HG03135 (cell line): ENCODE measurements at regions not wholly inside any gene's neighbourhood (a gene's known extent, or its start where the extent isn't known, plus 50 kb on each side); places are given as distances from the start of the nearest gene placed in this dataset.

Experiments
- ATAC-seq: cut with Tn5 transposase; IDR thresholded peaks from one replicate; pipeline ENCODE4 v1.9.1; 2021; ENCODE audit warnings: mild to moderate bottlenecking, moderate library complexity; ENCODE audit not compliant: unreplicated experiment

DNA sequence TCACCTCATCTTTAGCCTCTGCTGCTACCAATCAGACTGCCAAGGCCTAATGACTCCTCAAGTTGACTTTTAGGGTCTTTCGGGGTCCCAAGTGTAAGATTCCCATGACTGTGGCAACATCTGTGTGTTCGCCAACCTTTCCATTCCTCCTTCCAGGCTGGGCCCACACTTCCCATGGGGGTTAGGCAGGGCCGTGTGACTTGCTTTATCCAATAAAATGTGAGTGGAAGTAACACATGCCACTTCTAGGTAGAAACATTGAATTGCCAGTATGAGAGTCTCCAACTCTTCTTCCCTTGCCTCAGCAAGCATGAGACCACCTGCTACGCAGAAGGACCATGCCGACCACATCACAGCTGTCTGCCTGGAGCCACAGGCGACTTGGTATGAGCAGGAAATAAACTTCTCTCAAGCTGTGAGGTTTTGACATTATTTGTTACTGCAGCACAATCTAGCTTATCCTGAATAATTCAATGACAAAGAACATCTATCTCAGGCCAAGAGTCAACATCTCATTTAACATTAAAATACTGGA lies 190.4 kb upstream of the IER5L start:
- no peak for ATAC-seq

- no peak for ATAC-seq
Measured at GRCh38 chr9:129367287-129367686, 189.2 kb upstream of the IER5L start.

DNA sequence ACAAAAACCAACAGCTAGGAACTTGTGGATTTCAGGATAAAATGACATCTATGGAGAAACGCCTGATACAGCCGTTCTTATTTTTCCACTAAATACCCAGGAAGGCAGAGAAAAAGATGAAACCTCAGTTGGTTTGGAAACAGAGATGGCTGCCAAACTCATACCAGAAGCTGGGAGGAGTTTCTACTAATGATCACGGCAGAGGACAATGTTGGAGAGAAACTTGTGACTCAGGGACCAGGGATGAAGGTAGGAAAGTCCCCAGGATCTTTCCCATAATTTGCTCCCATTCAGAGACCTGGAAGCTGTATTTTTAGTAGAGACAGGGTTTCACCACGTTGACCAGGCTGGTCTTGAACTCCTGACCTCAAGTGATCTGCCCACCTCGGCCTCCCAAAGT lies 187.1 kb upstream of the IER5L start:
- ATAC-seq: no peak

- ATAC-seq: no peak
Measured at GRCh38 chr9:129363216-129363873, 185.3 kb upstream of the IER5L start.

DNA sequence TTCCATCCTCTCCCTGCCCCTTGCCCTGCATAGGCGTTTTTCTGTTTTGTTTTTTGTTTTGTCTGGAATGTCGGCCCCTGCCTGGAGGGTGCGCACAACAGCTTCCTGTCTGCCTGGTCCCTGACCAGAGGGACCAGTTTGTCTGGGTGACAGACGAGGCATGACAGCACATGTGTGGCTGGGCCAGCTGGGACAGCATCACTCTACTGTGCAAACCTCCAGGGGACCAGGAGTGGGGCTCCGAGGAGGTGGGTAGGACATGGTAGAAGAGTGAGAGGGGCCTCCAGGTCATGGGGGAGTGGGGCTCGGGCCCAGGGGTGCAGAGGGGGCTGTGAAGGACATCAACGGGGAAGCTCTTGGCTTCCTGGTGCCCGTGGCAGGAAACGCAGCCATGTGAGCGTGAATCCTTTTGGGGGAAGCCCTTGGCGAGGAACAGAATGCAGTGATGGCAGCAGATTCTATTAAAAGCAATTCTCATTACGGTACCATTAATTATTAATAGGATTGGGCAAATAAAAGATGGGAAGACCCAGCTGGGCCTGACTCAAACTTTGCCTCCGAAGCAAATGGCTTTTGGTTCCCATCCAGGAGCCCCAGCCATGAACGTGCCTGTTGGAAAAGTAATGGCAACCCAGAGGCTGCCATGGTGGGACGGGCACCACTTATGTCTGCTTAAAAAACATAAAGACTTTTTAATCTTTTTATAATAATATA lies 184.4 kb upstream of the IER5L start:
- no peak for ATAC-seq

- no peak for ATAC-seq
Measured at GRCh38 chr9:129361196-129361595, 183.1 kb upstream of the IER5L start.

DNA sequence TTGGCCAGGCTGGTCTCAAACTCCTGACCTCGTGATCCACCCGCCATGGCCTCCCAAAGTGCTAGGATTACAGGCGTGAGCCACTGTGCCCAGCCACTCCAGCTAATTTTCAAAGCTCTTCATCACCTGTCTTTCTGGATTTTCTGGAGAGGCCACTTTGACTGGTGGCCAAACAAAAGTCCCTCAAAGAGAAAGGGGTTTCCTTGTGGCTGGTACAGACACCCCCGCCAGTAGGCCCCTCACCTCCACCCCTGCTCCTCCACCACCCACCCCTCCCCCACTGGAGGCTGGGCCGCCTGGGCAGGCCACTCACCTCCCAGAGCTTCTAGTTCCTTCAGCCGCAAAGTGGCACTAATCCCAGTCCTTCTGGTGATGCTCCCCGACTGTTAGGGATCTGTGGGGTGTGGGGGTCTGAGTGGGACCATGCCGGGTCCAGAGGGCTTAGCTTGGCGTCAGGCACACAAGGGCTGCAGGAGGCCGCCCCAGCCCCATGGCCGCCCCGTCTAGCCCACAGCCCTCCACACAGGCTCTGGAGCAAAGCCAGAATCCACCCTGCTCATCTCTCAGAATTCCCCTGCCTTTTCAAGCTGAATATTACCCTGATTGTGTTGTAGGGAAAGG lies 182.0 kb upstream of the IER5L start:
- ATAC-seq: no peak

- no peak for ATAC-seq
Measured at GRCh38 chr9:129359162-129359811, 181.2 kb upstream of the IER5L start.

DNA sequence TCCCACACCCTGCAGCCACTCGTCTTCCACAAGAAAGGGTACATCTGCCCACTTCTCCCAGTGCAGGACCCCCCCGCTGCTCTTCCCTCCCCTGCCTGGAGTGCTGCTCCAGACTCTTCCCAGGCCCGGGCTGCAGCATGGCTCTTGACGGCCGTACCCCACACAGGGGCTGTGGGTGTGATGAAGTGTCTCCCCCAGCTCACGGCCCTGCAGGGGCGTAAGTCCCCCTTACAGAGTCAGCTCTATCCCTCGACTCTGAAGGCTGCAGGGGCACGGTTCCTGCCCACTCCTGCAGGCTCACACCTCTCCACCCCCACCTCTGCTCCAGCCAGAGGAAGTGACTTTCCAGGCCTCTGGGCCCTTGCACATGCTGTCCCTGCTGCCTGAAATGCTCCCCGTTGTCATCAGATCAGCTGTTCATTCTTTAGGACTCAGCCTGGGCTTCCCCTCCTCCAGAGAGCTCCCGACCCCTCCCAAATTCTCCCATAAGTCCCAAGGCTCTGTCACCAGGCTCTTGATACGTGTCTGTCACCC lies 180.6 kb upstream of the IER5L start:
- no peak for ATAC-seq

DNA sequence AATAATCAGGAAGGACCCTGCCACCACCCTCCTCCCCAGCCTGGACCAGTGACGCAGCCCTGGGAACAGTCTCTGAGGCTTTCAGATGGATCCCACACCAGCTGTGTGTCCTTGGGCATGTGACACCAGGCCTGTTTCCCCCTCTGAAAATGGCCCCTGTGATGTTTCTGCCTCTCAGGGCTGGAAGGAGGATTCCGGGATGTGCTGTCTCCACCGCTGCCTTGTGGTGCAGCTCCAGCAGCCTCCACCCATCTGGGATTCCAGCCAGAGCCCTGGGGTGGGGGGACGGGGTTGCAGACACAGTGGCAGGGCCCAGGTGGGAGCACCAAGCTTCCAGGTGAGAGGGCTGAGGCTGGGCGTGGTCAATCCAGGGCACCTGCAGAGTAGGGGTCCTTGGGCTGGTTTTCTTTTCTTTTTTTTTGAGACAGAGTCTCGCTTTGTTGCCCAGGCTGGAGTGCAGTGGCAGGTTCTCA lies 179.7 kb upstream of the IER5L start:
- no peak for ATAC-seq

- ATAC-seq: no peak
Measured at GRCh38 chr9:129356871-129357772, 179.1 kb upstream of the IER5L start.

- no peak for ATAC-seq
Measured at GRCh38 chr9:129355631-129356030, 177.6 kb upstream of the IER5L start.

- no peak for ATAC-seq
Measured at GRCh38 chr9:129354498-129354897, 176.4 kb upstream of the IER5L start.

DNA sequence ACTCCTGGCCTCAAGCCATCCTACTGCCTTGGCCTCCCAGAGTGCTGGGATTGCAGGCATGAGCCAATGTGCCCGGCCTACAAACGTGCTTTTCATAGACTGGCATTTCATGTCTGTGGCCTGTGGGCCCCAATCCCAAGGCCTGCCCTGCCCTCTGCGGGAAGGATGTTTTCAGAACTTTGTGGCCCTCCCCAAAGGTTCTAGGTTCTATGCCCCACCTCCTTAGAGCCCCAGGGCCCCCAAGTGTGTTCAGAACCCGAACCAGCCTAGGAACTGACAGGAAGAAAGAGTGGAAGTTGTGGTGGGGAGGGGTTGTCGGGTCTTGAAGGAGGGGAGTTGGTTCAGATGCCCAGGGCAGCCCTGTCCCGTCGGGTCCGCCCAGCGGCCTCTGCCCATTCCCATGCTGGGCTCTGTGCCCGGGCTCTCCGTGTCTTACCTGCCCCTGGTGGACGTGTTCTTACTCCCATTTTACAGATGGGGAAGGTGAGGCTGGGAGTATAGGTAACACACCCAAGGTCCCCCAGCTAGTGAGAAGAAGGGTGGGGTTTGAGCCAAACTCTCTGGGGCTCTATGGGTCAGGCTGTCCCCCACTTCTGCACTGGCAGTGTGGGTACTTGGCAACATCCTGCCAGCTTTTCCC lies 175.8 kb upstream of the IER5L start:
- no peak for ATAC-seq

GRCh38 chr9:129352146-129352865 lies 174.2 kb upstream of the IER5L start:
- no peak for ATAC-seq

GRCh38 chr9:129351642-129352145 lies 173.6 kb upstream of the IER5L start:
- no peak for ATAC-seq

GRCh38 chr9:129351058-129351641 lies 173.1 kb upstream of the IER5L start:
- no peak for ATAC-seq
